Smooth muscle cell (in vitro differentiated cells): ENCODE measurements at regions not wholly inside any gene's neighbourhood (a gene's known extent, or its start where the extent isn't known, plus 50 kb on each side); places are given as distances from the start of the nearest gene placed in this dataset.

Experiments
- DNase-seq: peaks from one replicate; lab custom pipeline; 2025; ENCODE audit not compliant: unreplicated experiment; lab: John Stamatoyannopoulos, UW
- H2AFZ ChIP-seq: fragments of 200-600 bp; sonication (generic); 2 replicates; pipeline ENCODE4 v1.6.0; 2016; ENCODE audit warnings: antibody characterized with exemption, low read depth, mild to moderate bottlenecking
- H3F3A ChIP-seq: fragments of 200-600 bp; sonication (generic); 2 replicates; pipeline ENCODE4 v1.6.0; 2017; ENCODE audit warnings: antibody characterized with exemption, low read depth
- H3K27ac ChIP-seq: fragments of 200-600 bp; sonication (generic); 2 replicates; pipeline ENCODE4 v1.5.1; 2016; ENCODE audit warnings: low read depth, mild to moderate bottlenecking
- H3K27me3 ChIP-seq: fragments of 200-600 bp; sonication (generic); 2 replicates; pipeline ENCODE4 v1.6.1; 2016; ENCODE audit warnings: low read depth, mild to moderate bottlenecking
- H3K36me3 ChIP-seq: fragments of 200-600 bp; sonication (generic); 2 replicates; pipeline ENCODE4 v1.5.1; 2016; ENCODE audit warnings: low read depth
- H3K4me1 ChIP-seq: fragments of 200-600 bp; sonication (generic); 2 replicates; pipeline ENCODE4 v1.5.1; 2016; ENCODE audit warnings: low read depth
- H3K4me2 ChIP-seq: fragments of 200-600 bp; sonication (generic); 2 replicates; pipeline ENCODE4 v1.6.0; 2016; ENCODE audit warnings: mild to moderate bottlenecking
- H3K4me3 ChIP-seq: fragments of 200-600 bp; sonication (generic); 2 replicates; pipeline ENCODE4 v1.5.1; 2016; ENCODE audit warnings: mild to moderate bottlenecking
- H3K79me2 ChIP-seq: fragments of 200-600 bp; sonication (generic); 2 replicates; pipeline ENCODE4 v1.6.0; 2016; ENCODE audit warnings: low read depth, mild to moderate bottlenecking
- H3K9ac ChIP-seq: fragments of 200-600 bp; sonication (generic); 2 replicates; pipeline ENCODE4 v1.6.0; 2016; ENCODE audit warnings: low read depth
- H3K9me3 ChIP-seq: fragments of 200-600 bp; sonication (generic); replicated peaks from 2 replicates; pipeline ENCODE4 v1.5.1; 2016; ENCODE audit warnings: low read depth
- H4K20me1 ChIP-seq: fragments of 200-600 bp; sonication (generic); 2 replicates; pipeline ENCODE4 v1.6.0; 2016; ENCODE audit warnings: low read depth
- CTCF ChIP-seq: fragments of 200-600 bp; sonication (generic); IDR thresholded peaks from 2 replicates; pipeline ENCODE4 v1.5.1; 2017; ENCODE audit warnings: borderline replicate concordance, mild to moderate bottlenecking, antibody characterized with exemption; ENCODE audit not compliant: insufficient read depth, poor library complexity, severe bottlenecking
- WGBS: methylation state at CpG from one replicate; pipeline ENCODE4 v1.1.7; 2016; ENCODE audit warnings: low lambda C conversion rate; 5-methylcytosine and 5-hydroxymethylcytosine counted together

- H2AFZ ChIP-seq, result no peak overlapping the region
- no peaks in the 10 kb centered on the region for H3K4me1 ChIP-seq
- 90% methylated on average over 2 of the region's 2 CpGs for WGBS
- no peaks in the 10 kb centered on the region for H4K20me1 ChIP-seq
- no peak for TF ChIP-seq CTCF
- no peak for DNase-seq
- H3K9me3 ChIP-seq, result no peaks in the 10 kb centered on the region
- no peaks in the 10 kb centered on the region for H3K27me3 ChIP-seq
- no peaks in the 10 kb centered on the region for H3F3A ChIP-seq
- H3K36me3 ChIP-seq, result no peaks in the 10 kb centered on the region
- H3K79me2 ChIP-seq, result no peaks in the 10 kb centered on the region
- H3K27ac ChIP-seq, result no peak overlapping the region
- no peak overlapping the region for H3K9ac ChIP-seq
- H3K4me2 ChIP-seq, result no peak overlapping the region
- no peak overlapping the region for H3K4me3 ChIP-seq
Observed at GRCh38 chr4:170627418-170627817, 537.7 kb upstream of the AADAT start.

GRCh38 chr4:170623899-170624298 is 534.1 kb upstream of the AADAT start:
- no peak for TF ChIP-seq CTCF
- H3K79me2 ChIP-seq, result no peaks in the 10 kb centered on the region
- no peaks in the 10 kb centered on the region for H4K20me1 ChIP-seq
- no peak overlapping the region for H3K27ac ChIP-seq
- DNase-seq, result no peak
- H3K9ac ChIP-seq, result no peak overlapping the region
- no peak overlapping the region for H3K4me3 ChIP-seq
- H3F3A ChIP-seq, result no peaks in the 10 kb centered on the region
- H3K4me1 ChIP-seq, result no peaks in the 10 kb centered on the region
- H3K27me3 ChIP-seq, result no peaks in the 10 kb centered on the region
- H3K9me3 ChIP-seq, result no peaks in the 10 kb centered on the region
- no peaks in the 10 kb centered on the region for H3K36me3 ChIP-seq
- no peak overlapping the region for H3K4me2 ChIP-seq
- WGBS, result 77% methylated on average over 7 of the region's 7 CpGs
- H2AFZ ChIP-seq, result no peak overlapping the region

- Histone ChIP-seq H2AFZ (no peak overlapping the region), H3K79me2 (no peaks in the 10 kb centered on the region), H3K4me3 (no peak overlapping the region), H3K4me1 (no peaks in the 10 kb centered on the region), H3K36me3 (no peaks in the 10 kb centered on the region), H3K27me3 (no peaks in the 10 kb centered on the region), H3K9me3 (peaks cover 3% of the 10 kb centered on the region), H3K27ac (no peak overlapping the region), H4K20me1 (no peaks in the 10 kb centered on the region), H3K4me2 (no peak overlapping the region), H3F3A (no peaks in the 10 kb centered on the region), H3K9ac (no peak overlapping the region)
- WGBS, result 93% methylated on average over 2 of the region's 2 CpGs
- DNase-seq, result no peak
- TF ChIP-seq CTCF, result no peak
Observed at GRCh38 chr4:170610434-170610833, 520.7 kb upstream of the AADAT start.

GRCh38 chr4:170599894-170600293 is 510.1 kb upstream of the AADAT start:
- WGBS, result 93% methylated on average over 4 of the region's 4 CpGs
- H3K4me3 ChIP-seq, result no peak overlapping the region
- H3K4me1 ChIP-seq, result no peaks in the 10 kb centered on the region
- H3K9me3 ChIP-seq, result no peaks in the 10 kb centered on the region
- no peak overlapping the region for H3K4me2 ChIP-seq
- no peaks in the 10 kb centered on the region for H4K20me1 ChIP-seq
- TF ChIP-seq CTCF, result no peak
- no peak overlapping the region for H3K9ac ChIP-seq
- H3K27ac ChIP-seq, result no peak overlapping the region
- H3K36me3 ChIP-seq, result no peaks in the 10 kb centered on the region
- H2AFZ ChIP-seq, result no peak overlapping the region
- DNase-seq, result no peak
- no peaks in the 10 kb centered on the region for H3K27me3 ChIP-seq
- no peaks in the 10 kb centered on the region for H3K79me2 ChIP-seq
- no peaks in the 10 kb centered on the region for H3F3A ChIP-seq
